HEK293 (cell line): ENCODE measurements at regions not wholly inside any gene's neighbourhood (a gene's known extent, or its start where the extent isn't known, plus 50 kb on each side); places are given as distances from the start of the nearest gene placed in this dataset.

Experiments used
- PATZ1 ChIP-seq: fragments of 450-650 bp; formaldehyde crosslinking; IDR thresholded peaks from 2 replicates; pipeline ENCODE4 v1.5.1; 2016; ENCODE audit warnings: missing biosample characterization, missing genetic modification characterization
- YY1 ChIP-seq: fragments of 450-650 bp; formaldehyde crosslinking; IDR thresholded peaks from 2 replicates; pipeline ENCODE4 v1.5.1; 2018; ENCODE audit warnings: missing biosample characterization, missing genetic modification characterization
- ZNF121 ChIP-seq: fragments of 450-650 bp; formaldehyde crosslinking; IDR thresholded peaks from 2 replicates; pipeline ENCODE4 v1.5.1; 2016; ENCODE audit warnings: missing biosample characterization, missing genetic modification characterization
- ZNF274 ChIP-seq, 2 experiments: fragments of 200-500 bp in 1 of 2; fragments of 450-650 bp in 1 of 2; sonication (Bioruptor generic) in 1 of 2; formaldehyde crosslinking in 1 of 2; IDR thresholded peaks; 2 replicates each; pipeline versions ENCODE4 v1.5.1 to v1.6.1; 2014 to 2016; ENCODE audit warnings: borderline replicate concordance in 1 of 2, inconsistent platforms in 1 of 2, low read length in 1 of 2, missing biosample characterization in 1 of 2, missing genetic modification characterization in 1 of 2
- ZNF549 ChIP-seq: fragments of 450-650 bp; IDR thresholded peaks from 2 replicates; pipeline ENCODE4 v1.5.1; 2018; ENCODE audit warnings: missing biosample characterization, missing genetic modification characterization, mild to moderate bottlenecking, inconsistent platforms, moderate library complexity
- ZNF654 ChIP-seq: fragments of 450-650 bp; formaldehyde crosslinking; IDR thresholded peaks from 2 replicates; pipeline ENCODE4 v1.5.1; 2016; ENCODE audit warnings: low read depth, missing biosample characterization, missing genetic modification characterization
- ZNF677 ChIP-seq: fragments of 450-650 bp; IDR thresholded peaks from 2 replicates; pipeline ENCODE4 v1.5.0; 2018; ENCODE audit warnings: missing biosample characterization, mild to moderate bottlenecking, missing genetic modification characterization, moderate library complexity
- ZNF776 ChIP-seq: fragments of 450-650 bp; formaldehyde crosslinking; IDR thresholded peaks from 2 replicates; pipeline ENCODE4 v1.5.0; 2017; ENCODE audit warnings: missing biosample characterization, missing genetic modification characterization, borderline replicate concordance
- TF ChIP-seq, protein P1 (sequence below): fragments of 450-650 bp; formaldehyde crosslinking; IDR thresholded peaks from 2 replicates; pipeline ENCODE4 v1.5.1; 2016; ENCODE audit warnings: missing biosample characterization, missing genetic modification characterization

- TF ChIP-seq ZNF776 (tag by site-specific recombination) (no peak), YY1 (no peak), ZNF549 (tag by site-specific recombination) (no peak), ZNF274 (IDR thresholded peaks at IDR 0.05; ENCODE audit: low read length) (no peak), ZNF274 (tag by site-specific recombination; IDR thresholded peaks at IDR 0.05; ENCODE audit: borderline replicate concordance) (no peak), PATZ1 (no peak), ZNF654 (no peak), ZNF121 (tag by site-specific recombination) (no peak), ZNF677 (tag by site-specific recombination) (no peak)
- TF ChIP-seq, protein P1, sequence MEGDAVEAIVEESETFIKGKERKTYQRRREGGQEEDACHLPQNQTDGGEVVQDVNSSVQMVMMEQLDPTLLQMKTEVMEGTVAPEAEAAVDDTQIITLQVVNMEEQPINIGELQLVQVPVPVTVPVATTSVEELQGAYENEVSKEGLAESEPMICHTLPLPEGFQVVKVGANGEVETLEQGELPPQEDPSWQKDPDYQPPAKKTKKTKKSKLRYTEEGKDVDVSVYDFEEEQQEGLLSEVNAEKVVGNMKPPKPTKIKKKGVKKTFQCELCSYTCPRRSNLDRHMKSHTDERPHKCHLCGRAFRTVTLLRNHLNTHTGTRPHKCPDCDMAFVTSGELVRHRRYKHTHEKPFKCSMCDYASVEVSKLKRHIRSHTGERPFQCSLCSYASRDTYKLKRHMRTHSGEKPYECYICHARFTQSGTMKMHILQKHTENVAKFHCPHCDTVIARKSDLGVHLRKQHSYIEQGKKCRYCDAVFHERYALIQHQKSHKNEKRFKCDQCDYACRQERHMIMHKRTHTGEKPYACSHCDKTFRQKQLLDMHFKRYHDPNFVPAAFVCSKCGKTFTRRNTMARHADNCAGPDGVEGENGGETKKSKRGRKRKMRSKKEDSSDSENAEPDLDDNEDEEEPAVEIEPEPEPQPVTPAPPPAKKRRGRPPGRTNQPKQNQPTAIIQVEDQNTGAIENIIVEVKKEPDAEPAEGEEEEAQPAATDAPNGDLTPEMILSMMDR (tag by site-specific recombination) = no peak
Observed at GRCh38 chr4:181376058-181376457, 867.1 kb upstream of the TENM3 start.
